ENCODE measurements at regions not wholly inside any gene's neighbourhood (a gene's known extent, or its start where the extent isn't known, plus 50 kb on each side); places are given as distances from the start of the nearest gene placed in this dataset.

DNA sequence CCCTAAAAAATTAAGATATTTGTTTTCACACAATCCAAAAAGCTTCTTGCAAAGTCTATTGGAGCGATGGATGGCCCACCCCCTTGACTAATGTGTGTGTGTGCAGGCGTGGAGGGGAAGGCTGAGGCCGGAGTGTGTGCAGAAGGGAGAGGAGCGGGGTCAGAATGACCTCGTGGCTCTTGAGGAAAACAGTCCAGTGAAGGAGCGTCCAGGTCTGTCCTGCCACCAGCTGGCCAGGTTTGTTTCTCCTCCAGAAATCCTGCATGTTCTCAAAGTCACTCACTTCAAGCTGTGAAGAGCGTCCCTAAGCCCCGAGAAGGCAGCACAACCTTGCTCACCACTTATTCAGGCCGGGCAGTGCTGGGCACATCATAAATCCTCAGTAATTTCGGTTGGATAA, 69.5 kb upstream of the SSX2IP start:
- no peak for TF ChIP-seq POLR2A (IDR thresholded peaks at IDR 0.05)
- TF ChIP-seq, protein P1, sequence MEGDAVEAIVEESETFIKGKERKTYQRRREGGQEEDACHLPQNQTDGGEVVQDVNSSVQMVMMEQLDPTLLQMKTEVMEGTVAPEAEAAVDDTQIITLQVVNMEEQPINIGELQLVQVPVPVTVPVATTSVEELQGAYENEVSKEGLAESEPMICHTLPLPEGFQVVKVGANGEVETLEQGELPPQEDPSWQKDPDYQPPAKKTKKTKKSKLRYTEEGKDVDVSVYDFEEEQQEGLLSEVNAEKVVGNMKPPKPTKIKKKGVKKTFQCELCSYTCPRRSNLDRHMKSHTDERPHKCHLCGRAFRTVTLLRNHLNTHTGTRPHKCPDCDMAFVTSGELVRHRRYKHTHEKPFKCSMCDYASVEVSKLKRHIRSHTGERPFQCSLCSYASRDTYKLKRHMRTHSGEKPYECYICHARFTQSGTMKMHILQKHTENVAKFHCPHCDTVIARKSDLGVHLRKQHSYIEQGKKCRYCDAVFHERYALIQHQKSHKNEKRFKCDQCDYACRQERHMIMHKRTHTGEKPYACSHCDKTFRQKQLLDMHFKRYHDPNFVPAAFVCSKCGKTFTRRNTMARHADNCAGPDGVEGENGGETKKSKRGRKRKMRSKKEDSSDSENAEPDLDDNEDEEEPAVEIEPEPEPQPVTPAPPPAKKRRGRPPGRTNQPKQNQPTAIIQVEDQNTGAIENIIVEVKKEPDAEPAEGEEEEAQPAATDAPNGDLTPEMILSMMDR (IDR thresholded peaks at IDR 0.05) = no peak

DNA sequence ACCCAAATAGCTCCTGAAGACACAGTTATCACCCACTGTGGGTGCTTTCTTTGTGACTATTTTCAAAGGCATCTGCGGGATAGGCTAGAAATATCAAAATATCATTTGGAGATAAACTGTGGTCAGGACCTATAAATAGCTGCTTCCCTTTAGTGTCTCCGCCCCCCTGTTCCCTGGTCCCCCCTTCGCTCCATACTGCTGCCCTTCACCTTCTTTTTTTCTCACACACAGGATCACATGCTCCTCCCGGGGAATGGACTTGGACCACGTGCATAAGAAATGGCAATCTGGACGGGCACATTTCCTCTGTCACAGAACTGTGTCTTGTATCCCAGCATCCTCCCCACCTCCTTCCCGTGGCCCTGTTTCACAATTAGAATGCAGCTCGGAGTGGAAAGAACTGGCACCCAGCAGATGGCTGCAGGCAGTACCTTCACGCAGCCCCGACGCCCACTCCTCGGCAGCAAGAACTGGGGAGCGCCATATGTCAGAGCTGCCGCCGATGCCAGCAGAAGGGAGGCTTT, 68.8 kb upstream of the SSX2IP start:
- TF ChIP-seq POLR2A (IDR thresholded peaks at IDR 0.05) = no peak
- TF ChIP-seq, protein P1 (IDR thresholded peaks at IDR 0.05) = no peak
- peak; percentile 26 for DNase-seq
- intact Hi-C loops (cut with DNase I; ENCODE audit: low total_unique reads) = loop anchor here (10.0 kb wide), 2 partner anchors 134 to 334 kb away; no protein-coding TSS in a partner anchor

More for the DNA sequence above, 69.5 kb upstream of the SSX2IP start:
- Histone ChIP-seq H3K9me3 (no peaks in the 10 kb centered on the region), H3K4me3 (no peak overlapping the region), H3K27ac (no peak overlapping the region), H3K36me3 (ENCODE audit: low read depth, missing control alignments) (no peaks in the 10 kb centered on the region), H3K4me1 (peaks cover 6% of the 10 kb centered on the region), H3K27me3 (no peaks in the 10 kb centered on the region)
- no peak for DNase-seq
- intact Hi-C loops (cut with DNase I; ENCODE audit: low total_unique reads) = loop anchor here (10.0 kb wide), 2 partner anchors 135 to 335 kb away; no protein-coding TSS in a partner anchor
- WGBS, 2 donors = 39 to 63% methylated on average over 10 of the region's 10 CpGs

DNA sequence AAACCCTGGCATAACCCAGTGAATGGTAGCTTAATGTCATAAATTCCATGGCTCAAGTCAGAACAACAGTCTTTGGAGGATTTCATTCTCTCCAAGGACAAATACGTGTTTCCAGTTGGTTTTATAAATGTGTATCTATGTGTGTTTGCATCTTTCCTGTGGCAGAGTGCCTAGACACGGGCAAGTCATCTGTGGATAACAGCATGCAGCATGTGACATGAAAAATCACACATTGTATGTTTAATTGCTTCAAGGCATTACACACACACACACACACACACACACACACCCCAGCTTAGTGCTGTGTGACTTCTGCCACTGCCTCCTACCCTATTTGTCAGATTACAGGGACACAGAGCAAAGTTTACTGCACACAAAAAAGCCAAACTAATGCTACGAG, 68.2 kb upstream of the SSX2IP start:
- Histone ChIP-seq H3K4me3 (no peak overlapping the region), H3K27me3 (no peaks in the 10 kb centered on the region), H3K4me1 (peaks cover 6% of the 10 kb centered on the region), H3K27ac (no peak overlapping the region), H3K36me3 (ENCODE audit: low read depth, missing control alignments) (no peaks in the 10 kb centered on the region), H3K9me3 (no peaks in the 10 kb centered on the region)
- TF ChIP-seq, protein P1 (IDR thresholded peaks at IDR 0.05) = no peak
- no peak for TF ChIP-seq POLR2A (IDR thresholded peaks at IDR 0.05)
- 55 to 62% methylated on average over 3 of the region's 3 CpGs for WGBS, 2 donors
- DNase-seq = no peak
- intact Hi-C loops (cut with DNase I; ENCODE audit: low total_unique reads) = loop anchor here (10.0 kb wide), 2 partner anchors 134 to 334 kb away; no protein-coding TSS in a partner anchor

More for the DNA sequence above, 68.8 kb upstream of the SSX2IP start:
- Histone ChIP-seq H3K9me3 (no peaks in the 10 kb centered on the region), H3K4me1 (peaks cover 6% of the 10 kb centered on the region), H3K4me3 (peak overlapping the region in 1 of 2 donors; percentile 8), H3K27me3 (no peaks in the 10 kb centered on the region), H3K27ac (no peak overlapping the region), H3K36me3 (ENCODE audit: low read depth, missing control alignments) (no peaks in the 10 kb centered on the region)
- 13 to 15% methylated on average over 15 of the region's 15 CpGs for WGBS, 2 donors

DNA sequence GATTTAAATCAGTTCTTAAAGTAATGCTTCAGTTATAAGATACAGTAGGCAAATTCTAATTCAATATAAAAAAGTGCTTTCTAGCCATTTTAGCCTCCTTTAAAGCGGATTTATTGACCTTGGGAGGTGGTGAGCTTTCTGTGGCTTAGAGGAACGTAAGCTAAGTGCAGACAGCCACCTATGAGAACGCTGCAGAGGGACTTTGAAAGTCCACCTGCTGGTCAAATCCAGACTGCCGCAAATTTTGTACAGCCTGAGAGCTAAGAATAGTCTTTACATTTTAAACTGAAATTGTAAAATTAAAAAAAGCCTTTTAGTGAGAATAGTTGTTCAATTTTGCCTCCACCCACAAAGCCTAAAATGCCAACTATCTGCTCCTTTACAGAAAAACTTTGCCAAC, 67.0 kb upstream of the SSX2IP start:
- no peaks in the 10 kb centered on the region for H3K36me3 ChIP-seq (ENCODE audit: low read depth, missing control alignments)
- peaks cover 6% of the 10 kb centered on the region for H3K4me1 ChIP-seq
- H3K9me3 ChIP-seq = no peaks in the 10 kb centered on the region
- TF ChIP-seq, protein P1 (IDR thresholded peaks at IDR 0.05) = peak in 1 of 3 experiments; percentile 8
- TF ChIP-seq POLR2A (IDR thresholded peaks at IDR 0.05) = no peak
- 94 to 97% methylated on average over 4 of the region's 4 CpGs for WGBS, 2 donors
- no peaks in the 10 kb centered on the region for H3K27me3 ChIP-seq
- DNase-seq = no peak
- no peak overlapping the region for H3K4me3 ChIP-seq
- no peak overlapping the region for H3K27ac ChIP-seq
- intact Hi-C loops (cut with DNase I; ENCODE audit: low total_unique reads) = loop anchor here (10.0 kb wide), 2 partner anchors 132 to 332 kb away; no protein-coding TSS in a partner anchor

Data from testis (tissue), 2 donors.